HepG2 (cell line): ENCODE measurements at regions not wholly inside any gene's neighbourhood (a gene's known extent, or its start where the extent isn't known, plus 50 kb on each side); places are given as distances from the start of the nearest gene placed in this dataset.

Source experiments
- CAMTA2 ChIP-seq: sonication (generic); formaldehyde crosslinking; IDR thresholded peaks from 2 replicates; pipeline ENCODE4 v1.4.0; 2020; ENCODE audit warnings: mild to moderate bottlenecking, missing genetic modification reagents, borderline replicate concordance
- IRF9 ChIP-seq: sonication (generic); formaldehyde crosslinking; IDR thresholded peaks from 2 replicates; pipeline ENCODE4 v1.8.0; 2022; ENCODE audit warnings: missing genetic modification reagents, mild to moderate bottlenecking, borderline replicate concordance

GRCh38 chr14:66070542-66071319 lies 415.4 kb upstream of the CCDC196 start:
- no peak for TF ChIP-seq CAMTA2 (CRISPR knock-in tag)
- no peak for TF ChIP-seq IRF9 (CRISPR knock-in tag)
